Endodermal cell (in vitro differentiated cells): ENCODE measurements at regions not wholly inside any gene's neighbourhood (a gene's known extent, or its start where the extent isn't known, plus 50 kb on each side); places are given as distances from the start of the nearest gene placed in this dataset.

Source experiments
- DNase-seq: peaks from one replicate; pipeline ENCODE4 v3.0.0-alpha.2; 2017
- H3K27ac ChIP-seq: 2 replicates; pipeline ENCODE4 v1.5.1; 2013; ENCODE audit warnings: mild to moderate bottlenecking, low read depth, low read length, moderate library complexity
- H3K27me3 ChIP-seq: 2 replicates; pipeline ENCODE4 v1.6.1; 2013; ENCODE audit warnings: mild to moderate bottlenecking, low read length, moderate library complexity; ENCODE audit not compliant: insufficient read depth, control insufficient read depth, poor library complexity, severe bottlenecking
- H3K36me3 ChIP-seq: 2 replicates; pipeline ENCODE4 v1.7.0; 2013; ENCODE audit warnings: mild to moderate bottlenecking, low read length, moderate library complexity; ENCODE audit not compliant: control insufficient read depth, insufficient read depth
- H3K4me1 ChIP-seq: one replicate; pipeline ENCODE4 v1.7.0; 2013; ENCODE audit warnings: low read length; ENCODE audit not compliant: control insufficient read depth, insufficient read depth
- H3K4me3 ChIP-seq: 2 replicates; pipeline ENCODE4 v1.5.1; 2013; ENCODE audit warnings: mild to moderate bottlenecking, low read length, moderate library complexity
- H3K9ac ChIP-seq: 2 replicates; pipeline ENCODE4 v1.6.1; 2013; ENCODE audit warnings: mild to moderate bottlenecking, low read length, moderate library complexity; ENCODE audit not compliant: poor library complexity, severe bottlenecking; ENCODE audit errors: extremely low read depth
- H3K9me3 ChIP-seq: 2 replicates; pipeline ENCODE4 v1.6.1; 2013; ENCODE audit warnings: mild to moderate bottlenecking, low read length, moderate library complexity; ENCODE audit not compliant: control insufficient read depth
- H3K27ac Mint-ChIP-seq: 2 replicates; pipeline ENCODE4 v1.8.0; 2020; ENCODE audit warnings: mixed read lengths
- H3K27me3 Mint-ChIP-seq: 2 replicates; pipeline ENCODE4 v1.8.0; 2021; ENCODE audit warnings: mild to moderate bottlenecking, mixed read lengths; ENCODE audit not compliant: insufficient read depth
- H3K36me3 Mint-ChIP-seq: 2 replicates; pipeline ENCODE4 v1.8.0; 2020; ENCODE audit warnings: low read depth, mixed read lengths
- H3K4me1 Mint-ChIP-seq: 2 replicates; pipeline ENCODE4 v1.8.0; 2020; ENCODE audit warnings: mixed read lengths
- H3K4me3 Mint-ChIP-seq: 2 replicates; pipeline ENCODE4 v1.8.0; 2020; ENCODE audit warnings: mild to moderate bottlenecking, moderate library complexity, mixed read lengths
- H3K9me3 Mint-ChIP-seq: 2 replicates; pipeline ENCODE4 v1.8.0; 2020; ENCODE audit warnings: mild to moderate bottlenecking, mixed read lengths
- WGBS, 2 experiments: methylation state at CpG; one replicate each; pipeline versions ENCODE4 v1.1.5 to v1.1.7; 2013; ENCODE audit warnings: missing lambda C conversion rate in 2 of 2, mixed read lengths in 1 of 2; ENCODE audit not compliant: insufficient coverage in 1 of 2, insufficient read length in 1 of 2; 5-methylcytosine and 5-hydroxymethylcytosine counted together
- TF ChIP-seq, protein P1 (sequence below): fragments of 200-600 bp; sonication (generic); conservative IDR thresholded peaks from 2 replicates; pipeline ENCODE4 v1.5.0; 2021; ENCODE audit warnings: antibody characterized with exemption, mild to moderate bottlenecking

DNA sequence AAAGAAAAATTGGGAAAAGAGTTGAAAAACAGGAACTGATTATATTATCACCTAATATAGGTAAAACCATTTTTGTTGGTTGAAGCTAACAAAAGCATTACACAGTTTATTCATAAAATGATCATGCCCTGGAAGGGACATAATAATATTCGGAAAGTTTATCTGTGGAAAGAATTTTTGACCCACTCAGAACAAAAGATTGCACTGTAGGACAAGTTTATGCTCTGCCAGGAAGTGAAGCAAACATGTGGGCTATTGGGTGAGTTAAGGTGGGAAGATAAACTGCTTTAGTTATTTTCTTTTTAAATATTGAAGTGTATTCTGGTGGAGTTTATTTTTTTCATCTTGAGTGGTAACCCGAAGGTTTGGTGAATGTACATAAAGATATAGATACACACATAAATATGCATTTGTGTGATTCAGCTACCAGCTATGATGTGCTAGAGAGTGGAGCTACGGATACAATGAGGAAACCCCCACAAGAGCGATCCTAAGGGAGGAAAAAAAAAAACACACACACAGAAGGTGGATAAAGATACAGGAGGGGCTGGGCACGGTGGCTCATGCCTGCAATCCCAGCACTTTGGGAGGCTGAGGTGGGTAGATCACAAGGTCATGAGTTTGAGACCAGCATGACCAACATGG is 506.4 kb upstream of the THBS1 start:
- H3K4me1 Mint-ChIP-seq, result peaks cover 3% of the 10 kb centered on the region
- WGBS, 2 experiments, result 76 to 82% methylated on average over 3 to 4 of the region's 5 CpGs

DNA sequence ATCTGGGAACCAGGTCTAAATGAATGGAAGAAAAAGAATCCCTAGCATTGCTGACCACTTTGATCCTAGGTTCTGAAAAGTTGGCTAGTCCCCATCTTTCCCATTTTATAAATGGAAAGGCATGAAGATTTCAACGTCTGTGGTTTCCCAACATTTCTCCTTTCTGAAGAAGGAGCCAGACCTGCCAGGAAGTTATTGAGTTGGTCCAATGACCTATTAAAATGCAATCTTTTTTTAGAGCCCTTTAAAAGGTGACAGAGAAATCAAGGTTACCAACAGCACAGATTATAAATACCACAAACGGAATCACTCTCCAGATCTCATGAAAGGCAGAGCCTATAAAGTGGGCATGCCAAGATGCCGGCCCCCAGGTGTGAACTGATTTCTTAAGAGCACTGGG is 505.6 kb upstream of the THBS1 start:
- Histone ChIP-seq H3K9me3 (peaks cover 6% of the 10 kb centered on the region), H3K9ac (no peak overlapping the region), H3K4me3 (no peak overlapping the region), H3K27me3 (no peaks in the 10 kb centered on the region), H3K4me1 (no peaks in the 10 kb centered on the region), H3K36me3 (no peaks in the 10 kb centered on the region), H3K27ac (no peak overlapping the region)
- H3K4me1 Mint-ChIP-seq, result peaks cover 3% of the 10 kb centered on the region
- DNase-seq, result no peak
- no peak overlapping the region for H3K27ac Mint-ChIP-seq
- WGBS, 2 experiments, result 75 to 81% methylated on average over 2 to 3 of the region's 3 CpGs
- H3K36me3 Mint-ChIP-seq, result no peaks in the 10 kb centered on the region
- no peak overlapping the region for H3K4me3 Mint-ChIP-seq
- no peaks in the 10 kb centered on the region for H3K27me3 Mint-ChIP-seq
- H3K9me3 Mint-ChIP-seq, result no peaks in the 10 kb centered on the region
- TF ChIP-seq, protein P1, sequence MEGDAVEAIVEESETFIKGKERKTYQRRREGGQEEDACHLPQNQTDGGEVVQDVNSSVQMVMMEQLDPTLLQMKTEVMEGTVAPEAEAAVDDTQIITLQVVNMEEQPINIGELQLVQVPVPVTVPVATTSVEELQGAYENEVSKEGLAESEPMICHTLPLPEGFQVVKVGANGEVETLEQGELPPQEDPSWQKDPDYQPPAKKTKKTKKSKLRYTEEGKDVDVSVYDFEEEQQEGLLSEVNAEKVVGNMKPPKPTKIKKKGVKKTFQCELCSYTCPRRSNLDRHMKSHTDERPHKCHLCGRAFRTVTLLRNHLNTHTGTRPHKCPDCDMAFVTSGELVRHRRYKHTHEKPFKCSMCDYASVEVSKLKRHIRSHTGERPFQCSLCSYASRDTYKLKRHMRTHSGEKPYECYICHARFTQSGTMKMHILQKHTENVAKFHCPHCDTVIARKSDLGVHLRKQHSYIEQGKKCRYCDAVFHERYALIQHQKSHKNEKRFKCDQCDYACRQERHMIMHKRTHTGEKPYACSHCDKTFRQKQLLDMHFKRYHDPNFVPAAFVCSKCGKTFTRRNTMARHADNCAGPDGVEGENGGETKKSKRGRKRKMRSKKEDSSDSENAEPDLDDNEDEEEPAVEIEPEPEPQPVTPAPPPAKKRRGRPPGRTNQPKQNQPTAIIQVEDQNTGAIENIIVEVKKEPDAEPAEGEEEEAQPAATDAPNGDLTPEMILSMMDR, result no peak

More for the DNA sequence above, 506.4 kb upstream of the THBS1 start:
- no peaks in the 10 kb centered on the region for H3K9me3 Mint-ChIP-seq
- Histone ChIP-seq H3K4me3 (no peak overlapping the region), H3K4me1 (no peaks in the 10 kb centered on the region), H3K27ac (no peak overlapping the region), H3K36me3 (no peaks in the 10 kb centered on the region), H3K27me3 (no peaks in the 10 kb centered on the region), H3K9me3 (peaks cover 6% of the 10 kb centered on the region), H3K9ac (no peak overlapping the region)
- no peaks in the 10 kb centered on the region for H3K36me3 Mint-ChIP-seq
- H3K4me3 Mint-ChIP-seq, result no peak overlapping the region
- H3K27me3 Mint-ChIP-seq, result no peaks in the 10 kb centered on the region
- no peak for DNase-seq
- TF ChIP-seq, protein P1, result no peak
- H3K27ac Mint-ChIP-seq, result no peak overlapping the region

DNA sequence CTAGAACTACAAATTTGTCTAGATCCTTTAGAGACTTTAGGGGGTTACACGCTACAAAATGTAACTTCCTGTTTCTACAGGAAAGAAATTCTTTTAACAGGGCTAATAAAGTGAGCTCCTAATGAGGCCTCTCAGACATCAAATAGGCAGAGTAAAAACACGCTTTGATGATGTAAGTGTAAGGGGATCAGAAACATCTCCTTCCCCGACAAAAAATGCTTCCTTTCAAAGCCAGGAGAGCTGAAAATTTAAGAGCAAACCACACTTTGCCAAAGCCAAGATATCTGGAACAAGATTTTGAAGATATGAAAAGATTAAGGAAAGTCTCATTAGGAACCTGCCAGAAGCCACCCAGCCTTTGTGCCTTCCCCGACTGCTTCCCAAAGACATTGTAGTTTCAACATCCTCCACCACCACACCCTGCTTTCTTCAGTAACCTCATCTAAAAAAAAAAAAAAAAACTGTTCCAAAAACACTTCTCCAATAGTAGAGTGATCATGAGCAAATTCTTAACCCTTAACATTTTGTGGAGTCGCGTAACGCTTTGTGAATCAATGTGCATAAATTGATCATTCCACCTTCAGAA is 505.0 kb upstream of the THBS1 start:
- Mint-ChIP-seq H3K4me3 (no peak overlapping the region), H3K4me1 (peaks cover 3% of the 10 kb centered on the region), H3K27ac (no peak overlapping the region), H3K27me3 (no peaks in the 10 kb centered on the region), H3K9me3 (no peaks in the 10 kb centered on the region), H3K36me3 (no peaks in the 10 kb centered on the region)
- H3K9ac ChIP-seq, result no peak overlapping the region
- no peaks in the 10 kb centered on the region for H3K27me3 ChIP-seq
- no peak overlapping the region for H3K4me3 ChIP-seq
- TF ChIP-seq, protein P1, result no peak
- DNase-seq, result no peak
- peaks cover 6% of the 10 kb centered on the region for H3K9me3 ChIP-seq
- no peaks in the 10 kb centered on the region for H3K36me3 ChIP-seq
- WGBS, 2 experiments, result 79 to 93% methylated on average over 5 to 7 of the region's 7 CpGs
- no peak overlapping the region for H3K27ac ChIP-seq
- no peaks in the 10 kb centered on the region for H3K4me1 ChIP-seq
